Astrocyte of the cerebellum (primary cell): ENCODE measurements at regions not wholly inside any gene's neighbourhood (a gene's known extent, or its start where the extent isn't known, plus 50 kb on each side); places are given as distances from the start of the nearest gene placed in this dataset.
"Not testable (repeated sequence)": the region's sequence is repeated elsewhere in the genome, so short reads cannot be mapped to it uniquely, and the experiment has no call there.

Experiments
- DNase-seq: peaks from one replicate; pipeline ENCODE4 v3.0.0-alpha.2; 2011; ENCODE audit warnings: low read depth
- H3K4me3 ChIP-seq: 2 replicates; pipeline ENCODE4 v1.5.1; 2011; ENCODE audit warnings: mild to moderate bottlenecking, low read depth, low read length, moderate library complexity
- in situ Hi-C: cut with HindIII; loops from 2 replicates; pipeline ENCODE4 v1.10.0; 2017; ENCODE audit warnings: low sequenced_read_pairs
- TF ChIP-seq, protein P1 (sequence below): IDR thresholded peaks from 2 replicates; pipeline ENCODE4 v1.5.1; 2012; ENCODE audit warnings: low read length, low read depth, moderate library complexity, mild to moderate bottlenecking; ENCODE audit errors: missing control alignments

DNA sequence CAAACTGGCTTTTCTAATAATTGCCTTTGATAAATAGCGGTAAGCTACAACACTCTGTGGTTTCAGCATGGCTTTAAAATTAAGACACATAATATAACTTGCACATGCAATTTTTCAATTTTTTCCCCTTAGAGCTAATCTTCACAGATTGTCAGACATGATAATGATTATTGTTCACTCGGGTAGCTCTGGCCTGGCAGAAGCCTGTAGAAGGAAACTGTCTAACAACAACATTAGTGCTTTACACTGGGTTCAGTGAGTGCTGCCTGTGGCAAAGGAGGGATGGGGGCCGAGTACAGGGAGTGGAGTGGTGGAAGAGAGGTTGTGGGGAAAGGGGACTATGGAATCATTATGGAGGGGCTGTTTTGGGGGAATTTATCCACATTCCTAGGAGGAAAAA lies 67.2 kb upstream of the AUTS2 start:
- TF ChIP-seq, protein P1, sequence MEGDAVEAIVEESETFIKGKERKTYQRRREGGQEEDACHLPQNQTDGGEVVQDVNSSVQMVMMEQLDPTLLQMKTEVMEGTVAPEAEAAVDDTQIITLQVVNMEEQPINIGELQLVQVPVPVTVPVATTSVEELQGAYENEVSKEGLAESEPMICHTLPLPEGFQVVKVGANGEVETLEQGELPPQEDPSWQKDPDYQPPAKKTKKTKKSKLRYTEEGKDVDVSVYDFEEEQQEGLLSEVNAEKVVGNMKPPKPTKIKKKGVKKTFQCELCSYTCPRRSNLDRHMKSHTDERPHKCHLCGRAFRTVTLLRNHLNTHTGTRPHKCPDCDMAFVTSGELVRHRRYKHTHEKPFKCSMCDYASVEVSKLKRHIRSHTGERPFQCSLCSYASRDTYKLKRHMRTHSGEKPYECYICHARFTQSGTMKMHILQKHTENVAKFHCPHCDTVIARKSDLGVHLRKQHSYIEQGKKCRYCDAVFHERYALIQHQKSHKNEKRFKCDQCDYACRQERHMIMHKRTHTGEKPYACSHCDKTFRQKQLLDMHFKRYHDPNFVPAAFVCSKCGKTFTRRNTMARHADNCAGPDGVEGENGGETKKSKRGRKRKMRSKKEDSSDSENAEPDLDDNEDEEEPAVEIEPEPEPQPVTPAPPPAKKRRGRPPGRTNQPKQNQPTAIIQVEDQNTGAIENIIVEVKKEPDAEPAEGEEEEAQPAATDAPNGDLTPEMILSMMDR = no peak
- in situ Hi-C loops = no loop called here

DNA sequence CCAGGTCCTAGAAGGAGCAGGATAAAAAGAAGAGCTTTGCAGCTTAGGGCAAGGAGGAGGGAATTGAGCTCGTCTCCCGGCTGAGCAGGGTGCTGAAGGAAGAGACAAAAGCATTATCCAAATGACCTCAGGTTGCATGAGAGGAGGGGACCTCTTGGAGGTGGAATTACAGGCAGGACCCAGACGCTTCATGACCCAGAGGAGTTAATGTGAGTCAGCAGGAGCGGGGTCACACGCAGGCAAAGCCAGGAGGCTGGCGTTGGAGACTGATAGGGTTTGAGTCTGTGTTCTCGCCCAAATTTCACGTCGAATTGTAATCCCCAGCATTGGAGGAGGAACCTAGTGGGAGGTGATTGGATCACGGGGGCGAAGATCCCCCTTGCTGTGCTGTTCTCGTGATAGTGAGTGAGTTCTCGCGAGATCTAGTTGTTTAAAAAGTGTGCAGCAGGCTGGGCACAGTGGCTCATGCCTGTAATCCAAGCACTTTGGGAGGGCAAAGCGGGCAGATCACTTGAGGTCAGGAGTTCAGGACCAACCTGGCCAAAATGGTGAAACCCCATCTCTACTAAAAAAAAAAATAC lies 63.7 kb upstream of the AUTS2 start:
- DNase-seq = no peak
- TF ChIP-seq, protein P1 = no peak
- in situ Hi-C loops = no loop called here
- no peak overlapping the region for H3K4me3 ChIP-seq

More for the DNA sequence above, 67.2 kb upstream of the AUTS2 start:
- DNase-seq = no peak
- H3K4me3 ChIP-seq = no peak overlapping the region

DNA sequence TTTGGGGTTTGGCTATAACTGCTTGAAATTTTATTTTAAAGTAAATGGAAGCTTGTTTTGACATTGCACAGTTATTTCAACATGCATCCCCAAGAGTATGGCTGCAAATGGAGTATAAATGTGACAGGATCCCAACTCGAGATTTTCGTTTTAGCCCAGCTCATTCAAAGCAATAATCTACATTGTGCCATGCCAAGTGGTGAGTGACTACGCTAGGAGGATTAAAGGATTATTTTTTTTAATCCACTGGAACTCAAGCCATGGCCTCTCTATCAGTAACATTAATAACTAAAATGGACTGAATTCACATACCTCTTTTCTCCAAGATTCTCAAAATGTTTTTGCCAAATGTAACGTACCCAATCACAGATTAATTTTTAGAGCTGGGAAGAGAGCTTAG lies 60.6 kb upstream of the AUTS2 start:
- no peak overlapping the region for H3K4me3 ChIP-seq
- no peak for DNase-seq
- TF ChIP-seq, protein P1 = no peak
- in situ Hi-C loops = no loop called here

DNA sequence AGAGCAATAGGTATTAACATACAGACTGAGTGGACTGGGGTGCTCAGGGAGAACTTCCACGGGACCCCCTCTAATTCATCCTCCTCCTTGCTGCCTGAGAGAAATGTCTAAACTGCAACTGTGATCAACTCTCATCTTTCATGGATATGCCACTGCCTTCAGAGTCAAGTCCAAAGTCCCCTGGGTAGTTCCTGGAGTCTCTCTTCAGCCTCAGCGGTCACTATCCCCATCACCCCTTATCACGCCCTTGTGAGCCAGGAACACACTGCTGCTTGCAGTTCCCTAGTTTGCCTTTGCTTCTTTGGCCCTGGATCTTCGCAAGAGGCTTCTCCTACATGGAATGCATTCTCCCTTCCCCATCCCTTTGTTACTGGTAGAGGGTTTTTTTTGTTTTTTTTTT lies 58.7 kb upstream of the AUTS2 start:
- in situ Hi-C loops = no loop called here
- no peak overlapping the region for H3K4me3 ChIP-seq
- TF ChIP-seq, protein P1 = no peak
- no peak for DNase-seq

DNA sequence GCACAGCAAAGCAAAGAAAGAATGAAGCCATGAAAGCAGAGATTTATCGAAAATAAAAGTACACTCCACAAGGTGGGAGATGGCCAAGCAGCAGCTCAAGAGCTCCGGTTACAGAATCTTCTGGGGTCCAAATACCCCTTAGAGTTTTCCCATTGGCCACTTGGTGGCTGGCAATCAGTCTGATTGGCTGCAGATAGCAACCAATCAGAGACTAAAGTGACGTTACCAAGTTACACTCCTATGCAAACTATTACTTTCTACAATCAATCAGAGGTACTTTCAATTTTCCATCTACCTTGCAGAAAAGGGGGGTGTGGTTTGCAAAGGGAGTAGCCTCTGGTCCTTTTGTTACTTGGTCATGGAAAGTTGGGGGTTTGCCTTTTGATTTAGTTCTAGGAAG lies 58.0 kb upstream of the AUTS2 start:
- in situ Hi-C loops = no loop called here
- DNase-seq = no peak
- H3K4me3 ChIP-seq = no peak overlapping the region
- TF ChIP-seq, protein P1 = no peak

DNA sequence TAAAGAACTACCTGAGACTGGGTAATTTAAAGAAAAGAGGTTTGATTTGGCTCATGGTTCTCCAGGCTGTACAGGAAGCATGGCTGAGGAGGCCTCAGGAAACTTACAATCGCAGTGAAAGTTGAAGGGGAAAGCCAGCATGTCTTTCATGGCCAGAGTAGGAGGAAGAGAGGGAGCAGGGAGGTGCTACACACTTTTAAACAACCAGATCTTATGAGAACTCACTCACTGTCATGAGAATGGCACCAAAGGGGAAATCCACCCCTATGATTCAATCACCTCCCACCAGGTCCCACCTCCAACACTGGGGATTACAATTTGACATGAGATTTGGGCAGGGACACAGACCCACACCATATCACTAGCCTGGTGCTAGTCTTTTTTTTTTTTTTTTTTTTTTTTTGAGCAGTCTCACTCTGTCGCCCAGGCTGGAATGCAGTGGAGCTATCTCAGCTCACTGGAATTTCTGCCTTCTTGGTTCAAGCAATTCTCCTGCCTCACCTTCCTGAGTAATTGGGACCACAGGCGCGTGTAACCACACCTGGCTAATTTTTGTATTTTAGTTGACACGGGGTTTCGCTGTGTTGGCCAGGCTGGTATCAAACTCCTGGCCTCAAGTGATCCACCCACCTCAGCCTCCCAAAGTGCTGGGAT lies 56.4 kb upstream of the AUTS2 start:
- in situ Hi-C loops, DNase-seq, H3K4me3 ChIP-seq: not testable (repeated sequence)

DNA sequence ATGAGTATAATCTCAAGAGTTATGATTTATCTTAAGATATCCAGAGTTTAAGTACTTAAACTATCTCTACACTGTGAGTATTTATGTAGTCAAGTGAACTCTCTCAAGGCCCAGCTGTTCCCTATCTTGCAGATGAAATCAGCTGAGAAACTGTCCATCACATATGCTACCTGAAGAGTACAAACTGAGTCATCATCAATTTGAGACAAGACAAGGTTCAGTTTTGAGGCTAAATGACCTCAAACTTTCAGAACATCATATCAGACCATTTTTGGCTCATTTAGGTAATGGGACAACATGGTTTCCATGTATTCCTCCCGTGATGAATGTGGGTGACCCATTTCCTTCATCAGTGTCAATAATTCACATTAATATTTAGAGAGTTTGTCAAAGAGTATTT lies 53.1 kb upstream of the AUTS2 start:
- TF ChIP-seq, protein P1 = no peak
- H3K4me3 ChIP-seq = no peak overlapping the region
- no peak for DNase-seq
- in situ Hi-C loops = no loop called here
